ENCODE measurements at regions not wholly inside any gene's neighbourhood (a gene's known extent, or its start where the extent isn't known, plus 50 kb on each side); places are given as distances from the start of the nearest gene placed in this dataset.

DNA sequence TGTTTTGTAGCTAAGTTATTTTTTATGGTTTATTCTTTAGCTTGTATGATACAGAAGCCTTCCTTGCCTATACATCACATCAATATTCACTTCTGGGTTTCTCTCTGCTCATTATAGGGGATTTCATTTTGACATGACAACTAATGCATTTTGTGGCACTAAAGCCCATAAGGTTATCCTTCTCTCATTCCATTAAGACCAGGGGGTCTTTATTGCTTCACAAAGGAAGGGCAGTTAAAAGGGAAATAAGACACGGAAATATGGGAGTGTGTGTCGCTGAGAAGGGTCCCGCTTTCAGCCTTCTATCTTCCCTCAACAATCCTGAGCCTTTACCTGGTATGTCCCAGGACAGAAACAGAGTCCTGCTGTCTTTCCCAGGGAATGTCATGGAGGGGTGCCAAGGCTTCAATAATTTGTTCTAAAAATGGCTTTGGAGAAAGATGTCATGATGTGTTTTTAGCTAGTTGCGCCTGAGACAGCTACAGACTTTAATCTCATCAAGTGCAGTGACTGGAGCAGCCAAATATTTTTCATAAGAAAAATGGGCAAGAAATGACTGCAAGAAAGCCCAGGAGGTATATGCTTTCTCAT, 1145.4 kb upstream of the TMEM132C start (continued):
- no peak for TF ChIP-seq NFYB (CRISPR knock-in tag; conservative IDR thresholded peaks at IDR 0.05; ENCODE audit: low read depth)
- no peak for TF ChIP-seq ZNF138 (CRISPR knock-in tag; conservative IDR thresholded peaks at IDR 0.05)
- no peak for TF ChIP-seq ESRRA (CRISPR knock-in tag; IDR thresholded peaks at IDR 0.05; ENCODE audit: borderline replicate concordance)
- TF ChIP-seq, protein P1, sequence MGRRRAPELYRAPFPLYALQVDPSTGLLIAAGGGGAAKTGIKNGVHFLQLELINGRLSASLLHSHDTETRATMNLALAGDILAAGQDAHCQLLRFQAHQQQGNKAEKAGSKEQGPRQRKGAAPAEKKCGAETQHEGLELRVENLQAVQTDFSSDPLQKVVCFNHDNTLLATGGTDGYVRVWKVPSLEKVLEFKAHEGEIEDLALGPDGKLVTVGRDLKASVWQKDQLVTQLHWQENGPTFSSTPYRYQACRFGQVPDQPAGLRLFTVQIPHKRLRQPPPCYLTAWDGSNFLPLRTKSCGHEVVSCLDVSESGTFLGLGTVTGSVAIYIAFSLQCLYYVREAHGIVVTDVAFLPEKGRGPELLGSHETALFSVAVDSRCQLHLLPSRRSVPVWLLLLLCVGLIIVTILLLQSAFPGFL (CRISPR knock-in tag; IDR thresholded peaks at IDR 0.05; ENCODE audit: borderline replicate concordance): no peak
- TF ChIP-seq ZNF416 (CRISPR knock-in tag; IDR thresholded peaks at IDR 0.05): no peak

DNA sequence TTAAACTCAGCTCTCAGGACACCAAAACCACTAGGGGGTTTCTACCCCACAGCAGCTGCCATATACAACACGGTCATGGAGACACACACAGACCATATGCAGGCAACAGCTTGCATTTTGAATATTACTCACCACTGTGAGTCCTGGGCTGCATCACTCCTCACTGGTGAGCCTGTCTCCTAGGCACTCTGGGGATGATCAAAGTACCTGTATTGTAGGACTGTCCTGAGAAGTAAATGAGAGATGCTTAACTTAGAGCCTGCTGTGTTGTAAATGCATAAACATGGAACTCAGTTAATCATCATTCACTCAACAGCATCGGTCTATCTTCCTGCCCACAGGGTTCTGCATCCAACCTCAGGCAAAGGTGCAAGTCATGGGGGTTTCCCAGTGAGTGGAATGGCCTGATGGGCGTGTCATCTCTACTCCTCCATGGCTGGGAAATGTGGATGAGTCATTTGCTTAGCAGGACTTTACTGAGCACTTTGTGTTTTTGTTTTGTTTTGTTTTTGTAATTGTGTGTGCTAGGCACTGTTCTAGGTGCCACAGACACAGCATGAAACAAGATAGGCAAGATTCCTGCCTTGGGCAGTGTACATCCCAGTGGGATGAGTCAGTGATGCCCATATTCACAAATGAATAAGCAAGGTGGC, 1141.2 kb upstream of the TMEM132C start:
- TF ChIP-seq, protein P2, sequence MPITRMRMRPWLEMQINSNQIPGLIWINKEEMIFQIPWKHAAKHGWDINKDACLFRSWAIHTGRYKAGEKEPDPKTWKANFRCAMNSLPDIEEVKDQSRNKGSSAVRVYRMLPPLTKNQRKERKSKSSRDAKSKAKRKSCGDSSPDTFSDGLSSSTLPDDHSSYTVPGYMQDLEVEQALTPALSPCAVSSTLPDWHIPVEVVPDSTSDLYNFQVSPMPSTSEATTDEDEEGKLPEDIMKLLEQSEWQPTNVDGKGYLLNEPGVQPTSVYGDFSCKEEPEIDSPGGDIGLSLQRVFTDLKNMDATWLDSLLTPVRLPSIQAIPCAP (CRISPR knock-in tag; IDR thresholded peaks at IDR 0.05): no peak
- no peak for TF ChIP-seq SP1 (CRISPR knock-in tag; conservative IDR thresholded peaks at IDR 0.05)
- TF ChIP-seq ZNF263 (CRISPR knock-in tag; IDR thresholded peaks at IDR 0.05; ENCODE audit: low read depth): no peak
- CTCF ChIA-PET: no interaction called here
- no peak for DNase-seq (ENCODE audit: low spot score)
- Mint-ChIP-seq H3K27me3 (ENCODE audit: low read depth) (peaks cover 4% of the 10 kb centered on the region; the same call in 1 of the 2 replicates), H3K9me3 (peaks cover 59% of the 10 kb centered on the region), H3K27ac (no peak overlapping the region), H3K4me3 (no peak overlapping the region), H3K36me3 (peaks cover 44% of the 10 kb centered on the region), H3K4me1 (no peaks in the 10 kb centered on the region)
- POLR2A ChIA-PET: no interaction called here
- ATAC-seq: no peak

DNA sequence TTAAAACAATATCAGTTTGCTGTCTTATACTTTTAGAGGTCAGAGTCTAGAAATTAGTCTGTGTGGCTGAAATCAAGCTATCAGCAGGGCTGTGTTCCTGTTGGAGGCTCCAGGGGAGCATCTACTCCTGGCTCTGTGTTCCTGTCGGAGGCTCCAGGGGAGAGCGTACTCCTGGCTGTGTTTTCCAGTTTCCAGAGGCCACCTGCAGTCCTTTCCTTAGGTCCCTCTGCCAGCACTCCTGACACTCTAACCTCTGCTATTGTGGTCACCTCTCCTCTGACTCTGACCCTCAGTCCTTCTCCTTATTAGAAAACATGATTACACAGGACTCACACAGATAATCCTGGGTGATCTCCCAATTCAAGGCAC, 1140.7 kb upstream of the TMEM132C start:
- Mint-ChIP-seq H3K27ac (no peak overlapping the region), H3K4me1 (no peaks in the 10 kb centered on the region), H3K9me3 (peaks cover 59% of the 10 kb centered on the region), H3K27me3 (ENCODE audit: low read depth) (peaks cover 4% of the 10 kb centered on the region; the same call in 1 of the 2 replicates), H3K4me3 (no peak overlapping the region), H3K36me3 (peaks cover 45% of the 10 kb centered on the region)
- no peak for ATAC-seq
- ChIA-PET CTCF (no interaction called here), POLR2A (no interaction called here)
- no peak for DNase-seq (ENCODE audit: low spot score)
- TF ChIP-seq, protein P3, sequence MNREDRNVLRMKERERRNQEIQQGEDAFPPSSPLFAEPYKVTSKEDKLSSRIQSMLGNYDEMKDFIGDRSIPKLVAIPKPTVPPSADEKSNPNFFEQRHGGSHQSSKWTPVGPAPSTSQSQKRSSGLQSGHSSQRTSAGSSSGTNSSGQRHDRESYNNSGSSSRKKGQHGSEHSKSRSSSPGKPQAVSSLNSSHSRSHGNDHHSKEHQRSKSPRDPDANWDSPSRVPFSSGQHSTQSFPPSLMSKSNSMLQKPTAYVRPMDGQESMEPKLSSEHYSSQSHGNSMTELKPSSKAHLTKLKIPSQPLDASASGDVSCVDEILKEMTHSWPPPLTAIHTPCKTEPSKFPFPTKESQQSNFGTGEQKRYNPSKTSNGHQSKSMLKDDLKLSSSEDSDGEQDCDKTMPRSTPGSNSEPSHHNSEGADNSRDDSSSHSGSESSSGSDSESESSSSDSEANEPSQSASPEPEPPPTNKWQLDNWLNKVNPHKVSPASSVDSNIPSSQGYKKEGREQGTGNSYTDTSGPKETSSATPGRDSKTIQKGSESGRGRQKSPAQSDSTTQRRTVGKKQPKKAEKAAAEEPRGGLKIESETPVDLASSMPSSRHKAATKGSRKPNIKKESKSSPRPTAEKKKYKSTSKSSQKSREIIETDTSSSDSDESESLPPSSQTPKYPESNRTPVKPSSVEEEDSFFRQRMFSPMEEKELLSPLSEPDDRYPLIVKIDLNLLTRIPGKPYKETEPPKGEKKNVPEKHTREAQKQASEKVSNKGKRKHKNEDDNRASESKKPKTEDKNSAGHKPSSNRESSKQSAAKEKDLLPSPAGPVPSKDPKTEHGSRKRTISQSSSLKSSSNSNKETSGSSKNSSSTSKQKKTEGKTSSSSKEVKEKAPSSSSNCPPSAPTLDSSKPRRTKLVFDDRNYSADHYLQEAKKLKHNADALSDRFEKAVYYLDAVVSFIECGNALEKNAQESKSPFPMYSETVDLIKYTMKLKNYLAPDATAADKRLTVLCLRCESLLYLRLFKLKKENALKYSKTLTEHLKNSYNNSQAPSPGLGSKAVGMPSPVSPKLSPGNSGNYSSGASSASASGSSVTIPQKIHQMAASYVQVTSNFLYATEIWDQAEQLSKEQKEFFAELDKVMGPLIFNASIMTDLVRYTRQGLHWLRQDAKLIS (CRISPR knock-in tag; IDR thresholded peaks at IDR 0.05; ENCODE audit: borderline replicate concordance): no peak
- no peak for TF ChIP-seq GTF2I (CRISPR knock-in tag; conservative IDR thresholded peaks at IDR 0.05)
- TF ChIP-seq ZNF263 (CRISPR knock-in tag; IDR thresholded peaks at IDR 0.05; ENCODE audit: low read depth): no peak
- TF ChIP-seq JUN (CRISPR knock-in tag; IDR thresholded peaks at IDR 0.05): no peak
- TF ChIP-seq, protein P4, sequence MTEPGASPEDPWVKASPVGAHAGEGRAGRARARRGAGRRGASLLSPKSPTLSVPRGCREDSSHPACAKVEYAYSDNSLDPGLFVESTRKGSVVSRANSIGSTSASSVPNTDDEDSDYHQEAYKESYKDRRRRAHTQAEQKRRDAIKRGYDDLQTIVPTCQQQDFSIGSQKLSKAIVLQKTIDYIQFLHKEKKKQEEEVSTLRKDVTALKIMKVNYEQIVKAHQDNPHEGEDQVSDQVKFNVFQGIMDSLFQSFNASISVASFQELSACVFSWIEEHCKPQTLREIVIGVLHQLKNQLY (CRISPR knock-in tag; IDR thresholded peaks at IDR 0.05): no peak
- no peak for TF ChIP-seq OVOL2 (CRISPR knock-in tag; IDR thresholded peaks at IDR 0.05; ENCODE audit: borderline replicate concordance)
- TF ChIP-seq ZBTB21 (CRISPR knock-in tag; IDR thresholded peaks at IDR 0.05; ENCODE audit: borderline replicate concordance): no peak
- TF ChIP-seq, protein P5, sequence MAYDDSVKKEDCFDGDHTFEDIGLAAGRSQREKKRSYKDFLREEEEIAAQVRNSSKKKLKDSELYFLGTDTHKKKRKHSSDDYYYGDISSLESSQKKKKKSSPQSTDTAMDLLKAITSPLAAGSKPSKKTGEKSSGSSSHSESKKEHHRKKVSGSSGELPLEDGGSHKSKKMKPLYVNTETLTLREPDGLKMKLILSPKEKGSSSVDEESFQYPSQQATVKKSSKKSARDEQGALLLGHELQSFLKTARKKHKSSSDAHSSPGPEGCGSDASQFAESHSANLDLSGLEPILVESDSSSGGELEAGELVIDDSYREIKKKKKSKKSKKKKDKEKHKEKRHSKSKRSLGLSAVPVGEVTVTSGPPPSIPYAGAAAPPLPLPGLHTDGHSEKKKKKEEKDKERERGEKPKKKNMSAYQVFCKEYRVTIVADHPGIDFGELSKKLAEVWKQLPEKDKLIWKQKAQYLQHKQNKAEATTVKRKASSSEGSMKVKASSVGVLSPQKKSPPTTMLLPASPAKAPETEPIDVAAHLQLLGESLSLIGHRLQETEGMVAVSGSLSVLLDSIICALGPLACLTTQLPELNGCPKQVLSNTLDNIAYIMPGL (CRISPR knock-in tag; IDR thresholded peaks at IDR 0.05): no peak
- TF ChIP-seq NR3C1 (CRISPR knock-in tag; conservative IDR thresholded peaks at IDR 0.05; ENCODE audit: low read depth): no peak
- TF ChIP-seq, protein P6, sequence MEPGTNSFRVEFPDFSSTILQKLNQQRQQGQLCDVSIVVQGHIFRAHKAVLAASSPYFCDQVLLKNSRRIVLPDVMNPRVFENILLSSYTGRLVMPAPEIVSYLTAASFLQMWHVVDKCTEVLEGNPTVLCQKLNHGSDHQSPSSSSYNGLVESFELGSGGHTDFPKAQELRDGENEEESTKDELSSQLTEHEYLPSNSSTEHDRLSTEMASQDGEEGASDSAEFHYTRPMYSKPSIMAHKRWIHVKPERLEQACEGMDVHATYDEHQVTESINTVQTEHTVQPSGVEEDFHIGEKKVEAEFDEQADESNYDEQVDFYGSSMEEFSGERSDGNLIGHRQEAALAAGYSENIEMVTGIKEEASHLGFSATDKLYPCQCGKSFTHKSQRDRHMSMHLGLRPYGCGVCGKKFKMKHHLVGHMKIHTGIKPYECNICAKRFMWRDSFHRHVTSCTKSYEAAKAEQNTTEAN (CRISPR knock-in tag; IDR thresholded peaks at IDR 0.05): no peak
- no peak for TF ChIP-seq MYBL2 (CRISPR knock-in tag; IDR thresholded peaks at IDR 0.05)
- TF ChIP-seq, protein P7, sequence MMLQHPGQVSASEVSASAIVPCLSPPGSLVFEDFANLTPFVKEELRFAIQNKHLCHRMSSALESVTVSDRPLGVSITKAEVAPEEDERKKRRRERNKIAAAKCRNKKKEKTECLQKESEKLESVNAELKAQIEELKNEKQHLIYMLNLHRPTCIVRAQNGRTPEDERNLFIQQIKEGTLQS (CRISPR knock-in tag; conservative IDR thresholded peaks at IDR 0.05): no peak
- TF ChIP-seq ZNF138 (CRISPR knock-in tag; conservative IDR thresholded peaks at IDR 0.05): no peak
- TF ChIP-seq, protein P8, sequence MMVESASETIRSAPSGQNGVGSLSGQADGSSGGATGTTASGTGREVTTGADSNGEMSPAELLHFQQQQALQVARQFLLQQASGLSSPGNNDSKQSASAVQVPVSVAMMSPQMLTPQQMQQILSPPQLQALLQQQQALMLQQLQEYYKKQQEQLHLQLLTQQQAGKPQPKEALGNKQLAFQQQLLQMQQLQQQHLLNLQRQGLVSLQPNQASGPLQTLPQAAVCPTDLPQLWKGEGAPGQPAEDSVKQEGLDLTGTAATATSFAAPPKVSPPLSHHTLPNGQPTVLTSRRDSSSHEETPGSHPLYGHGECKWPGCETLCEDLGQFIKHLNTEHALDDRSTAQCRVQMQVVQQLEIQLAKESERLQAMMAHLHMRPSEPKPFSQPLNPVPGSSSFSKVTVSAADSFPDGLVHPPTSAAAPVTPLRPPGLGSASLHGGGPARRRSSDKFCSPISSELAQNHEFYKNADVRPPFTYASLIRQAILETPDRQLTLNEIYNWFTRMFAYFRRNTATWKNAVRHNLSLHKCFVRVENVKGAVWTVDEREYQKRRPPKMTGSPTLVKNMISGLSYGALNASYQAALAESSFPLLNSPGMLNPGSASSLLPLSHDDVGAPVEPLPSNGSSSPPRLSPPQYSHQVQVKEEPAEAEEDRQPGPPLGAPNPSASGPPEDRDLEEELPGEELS (CRISPR knock-in tag; IDR thresholded peaks at IDR 0.05): no peak
- no peak for TF ChIP-seq ZNF416 (CRISPR knock-in tag; IDR thresholded peaks at IDR 0.05)
